MCF 10A (cell line): ENCODE measurements at regions not wholly inside any gene's neighbourhood (a gene's known extent, or its start where the extent isn't known, plus 50 kb on each side); places are given as distances from the start of the nearest gene placed in this dataset.

ENCODE experiments used
- BruUV-seq: library from RNA; stranded (reverse); fragments of 400-500 nt; replicated peaks from 2 replicates; lab custom pipeline; 2021; lab: Mats Ljungman, UMichigan
- CTCF ChIA-PET: fragments of 300-600 bp; sonication (Branson Sonifier 250); formaldehyde crosslinking; extraction: SDS; loops from one replicate; lab custom pipeline; 2021; ENCODE audit warnings: antibody characterized with exemption, inconsistent platforms; lab: Yijun Ruan, JAX
- POLR2A ChIA-PET: fragments of 300-600, 350-650 bp; sonication (Branson Sonifier 250); formaldehyde crosslinking; extraction: SDS; loops from one replicate; lab custom pipeline; 2020; ENCODE audit warnings: antibody characterized with exemption, inconsistent platforms; lab: Yijun Ruan, JAX
- DNase-seq: peaks from one replicate; pipeline ENCODE4 v3.0.0-alpha.2; 2018; ENCODE audit not compliant: unreplicated experiment
- H3K27ac Mint-ChIP-seq: one replicate; pipeline ENCODE4 v1.8.0; 2022; ENCODE audit warnings: mild to moderate bottlenecking, low read depth, mixed read lengths; ENCODE audit not compliant: unreplicated experiment
- H3K27me3 Mint-ChIP-seq: one replicate; pipeline ENCODE4 v1.8.0; 2022; ENCODE audit warnings: mixed read lengths; ENCODE audit not compliant: insufficient read depth, unreplicated experiment
- H3K36me3 Mint-ChIP-seq: one replicate; pipeline ENCODE4 v1.8.0; 2022; ENCODE audit warnings: mild to moderate bottlenecking, moderate library complexity, mixed read lengths; ENCODE audit not compliant: insufficient read depth, unreplicated experiment
- H3K4me1 Mint-ChIP-seq: one replicate; pipeline ENCODE4 v1.8.0; 2022; ENCODE audit warnings: mixed read lengths; ENCODE audit not compliant: insufficient read depth, unreplicated experiment
- H3K4me3 Mint-ChIP-seq: one replicate; pipeline ENCODE4 v1.8.0; 2022; ENCODE audit warnings: mild to moderate bottlenecking, moderate library complexity, mixed read lengths; ENCODE audit not compliant: unreplicated experiment
- H3K9me3 Mint-ChIP-seq: one replicate; pipeline ENCODE4 v1.8.0; 2022; ENCODE audit warnings: mixed read lengths; ENCODE audit not compliant: unreplicated experiment
- intact Hi-C: fragments of 100-400 bp; cut with micrococcal nuclease; formaldehyde crosslinking; loops from 2 replicates; pipeline ENCODE4 v1.14.1; 2022
- TF ChIP-seq, protein P1 (sequence below): fragments of 200-600 bp; IDR thresholded peaks from one replicate; pipeline ENCODE4 v1.8.0; 2022; ENCODE audit warnings: antibody characterized with exemption, mild to moderate bottlenecking; ENCODE audit not compliant: unreplicated experiment

DNA sequence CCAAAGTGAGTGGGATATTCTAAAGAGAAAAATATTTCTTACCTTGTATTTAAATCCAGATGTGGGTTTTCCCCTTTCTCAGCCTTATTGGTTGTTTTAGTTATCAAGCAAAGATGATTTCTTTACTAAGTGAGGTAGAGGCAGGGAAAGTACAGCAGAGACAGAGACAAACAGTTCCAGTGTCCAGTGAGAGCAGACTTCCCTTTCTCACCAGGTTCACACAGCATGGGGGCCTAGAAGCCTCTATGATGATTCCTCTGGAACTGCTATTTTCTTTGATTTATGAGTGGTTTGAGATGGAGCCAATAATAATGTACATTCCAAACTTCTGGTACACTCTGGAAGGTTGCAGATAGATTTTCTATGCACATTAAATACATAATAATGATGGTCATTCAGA lies 234.0 kb upstream of the MARCKS start:
- TF ChIP-seq, protein P1, sequence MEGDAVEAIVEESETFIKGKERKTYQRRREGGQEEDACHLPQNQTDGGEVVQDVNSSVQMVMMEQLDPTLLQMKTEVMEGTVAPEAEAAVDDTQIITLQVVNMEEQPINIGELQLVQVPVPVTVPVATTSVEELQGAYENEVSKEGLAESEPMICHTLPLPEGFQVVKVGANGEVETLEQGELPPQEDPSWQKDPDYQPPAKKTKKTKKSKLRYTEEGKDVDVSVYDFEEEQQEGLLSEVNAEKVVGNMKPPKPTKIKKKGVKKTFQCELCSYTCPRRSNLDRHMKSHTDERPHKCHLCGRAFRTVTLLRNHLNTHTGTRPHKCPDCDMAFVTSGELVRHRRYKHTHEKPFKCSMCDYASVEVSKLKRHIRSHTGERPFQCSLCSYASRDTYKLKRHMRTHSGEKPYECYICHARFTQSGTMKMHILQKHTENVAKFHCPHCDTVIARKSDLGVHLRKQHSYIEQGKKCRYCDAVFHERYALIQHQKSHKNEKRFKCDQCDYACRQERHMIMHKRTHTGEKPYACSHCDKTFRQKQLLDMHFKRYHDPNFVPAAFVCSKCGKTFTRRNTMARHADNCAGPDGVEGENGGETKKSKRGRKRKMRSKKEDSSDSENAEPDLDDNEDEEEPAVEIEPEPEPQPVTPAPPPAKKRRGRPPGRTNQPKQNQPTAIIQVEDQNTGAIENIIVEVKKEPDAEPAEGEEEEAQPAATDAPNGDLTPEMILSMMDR = no peak
- no TSS peak for BruUV-seq
- DNase-seq = no peak
- Mint-ChIP-seq H3K36me3 (no peaks in the 10 kb centered on the region), H3K4me3 (no peak overlapping the region), H3K4me1 (no peaks in the 10 kb centered on the region), H3K27me3 (no peaks in the 10 kb centered on the region), H3K27ac (no peak overlapping the region), H3K9me3 (no peaks in the 10 kb centered on the region)
- ChIA-PET CTCF (interaction anchor here (0.6 kb wide), 1 partner anchor 742 kb away, joined by 3 read pairs; no protein-coding TSS in a partner anchor), POLR2A (no interaction called here)
- intact Hi-C loops = no loop called here

DNA sequence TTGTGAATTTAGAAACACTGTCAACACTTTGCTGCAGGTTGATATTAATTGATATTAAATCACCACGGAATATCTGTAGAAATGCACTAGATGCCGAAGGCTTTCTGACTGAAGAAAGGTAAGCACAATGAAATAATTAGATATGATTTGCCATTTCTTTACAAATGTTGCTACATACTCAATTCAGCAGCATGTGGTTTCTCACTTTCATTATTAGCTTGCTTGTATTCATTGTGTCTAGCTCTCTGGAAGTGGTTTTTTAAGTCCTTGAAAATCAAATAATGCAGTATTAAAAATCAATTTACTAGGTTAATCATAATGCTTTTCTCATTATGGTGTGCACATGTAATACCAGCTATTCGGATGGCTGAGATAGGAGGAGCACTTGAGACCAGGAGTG lies 231.3 kb upstream of the MARCKS start:
- no peak for DNase-seq
- Mint-ChIP-seq H3K36me3 (no peaks in the 10 kb centered on the region), H3K9me3 (no peaks in the 10 kb centered on the region), H3K27me3 (no peaks in the 10 kb centered on the region), H3K27ac (no peak overlapping the region), H3K4me1 (peaks cover 11% of the 10 kb centered on the region), H3K4me3 (no peak overlapping the region)
- ChIA-PET CTCF (interaction anchor here (0.6 to 1.6 kb wide), 2 partner anchors 148 to 230 kb away, joined by 3 to 4 read pairs; no protein-coding TSS in a partner anchor), POLR2A (interaction anchor here (0.5 to 0.8 kb wide), 2 partner anchors 115 to 240 kb away, joined by 3 read pairs; no protein-coding TSS in a partner anchor)
- TF ChIP-seq, protein P1 = no peak
- no TSS peak for BruUV-seq
- intact Hi-C loops = no loop called here

DNA sequence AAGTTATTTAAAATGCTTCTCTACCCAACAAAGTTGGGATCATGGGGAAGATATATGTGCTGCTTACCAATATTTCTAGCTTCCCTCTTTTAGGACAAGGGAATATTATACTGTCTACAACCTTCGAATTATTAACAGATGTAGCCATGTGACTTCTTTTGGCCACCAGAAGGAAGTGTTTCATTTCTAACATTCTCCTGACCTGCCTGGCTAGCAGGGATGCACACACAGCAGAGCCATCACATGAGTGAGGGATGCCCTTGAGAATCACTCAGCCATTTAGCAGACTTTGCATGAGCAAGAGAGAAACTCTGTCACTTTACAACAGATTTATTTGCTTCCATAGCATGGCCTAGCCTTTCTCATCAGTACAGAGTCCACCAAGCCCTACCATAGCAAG lies 230.7 kb upstream of the MARCKS start:
- no TSS peak for BruUV-seq
- DNase-seq = no peak
- intact Hi-C loops = no loop called here
- CTCF ChIA-PET = interaction anchor here (1.6 to 1.7 kb wide), 2 partner anchors 229 to 232 kb away, joined by 3 to 4 read pairs; no protein-coding TSS in a partner anchor
- no peaks in the 10 kb centered on the region for H3K36me3 Mint-ChIP-seq
- H3K4me1 Mint-ChIP-seq = peaks cover 15% of the 10 kb centered on the region
- TF ChIP-seq, protein P1 = no peak
- no peaks in the 10 kb centered on the region for H3K27me3 Mint-ChIP-seq
- POLR2A ChIA-PET = interaction anchor here (0.5 kb wide), 1 partner anchor 116 kb away, joined by 3 read pairs; no protein-coding TSS in a partner anchor
- H3K27ac Mint-ChIP-seq = no peak overlapping the region
- H3K4me3 Mint-ChIP-seq = no peak overlapping the region
- H3K9me3 Mint-ChIP-seq = no peaks in the 10 kb centered on the region

DNA sequence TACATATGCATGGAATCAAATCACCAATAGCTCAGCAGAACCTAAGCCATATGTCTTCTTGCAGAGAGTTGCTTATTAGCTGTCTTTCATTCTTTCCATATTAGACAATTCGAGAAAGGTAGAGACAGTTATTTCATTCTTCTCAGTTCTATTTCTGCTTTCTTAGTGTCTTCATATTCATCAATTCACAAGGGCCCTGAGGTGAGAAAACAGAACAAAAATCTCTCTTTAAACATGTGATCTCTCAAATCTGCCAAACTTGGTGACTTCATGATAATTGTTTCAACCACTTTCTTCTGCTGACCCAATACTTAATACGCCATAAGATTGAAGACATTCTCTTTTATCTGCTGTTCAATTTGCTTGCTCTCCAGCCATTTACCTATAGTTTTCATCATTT lies 229.7 kb upstream of the MARCKS start:
- peaks cover 15% of the 10 kb centered on the region for H3K4me1 Mint-ChIP-seq
- no peak for DNase-seq
- ChIA-PET POLR2A (interaction anchor here (0.6 to 1.1 kb wide), 3 partner anchors 10 to 105 kb away, joined by 3 to 5 read pairs (median 4); no protein-coding TSS in a partner anchor), CTCF (interaction anchor here (1.7 kb wide), 1 partner anchor 231 kb away, joined by 3 read pairs; no protein-coding TSS in a partner anchor)
- H3K27me3 Mint-ChIP-seq = no peaks in the 10 kb centered on the region
- H3K36me3 Mint-ChIP-seq = no peaks in the 10 kb centered on the region
- no TSS peak for BruUV-seq
- TF ChIP-seq, protein P1 = no peak
- intact Hi-C loops = no loop called here
- H3K27ac Mint-ChIP-seq = no peak overlapping the region
- H3K9me3 Mint-ChIP-seq = no peaks in the 10 kb centered on the region
- H3K4me3 Mint-ChIP-seq = no peak overlapping the region
